ENCODE measurements at regions not wholly inside any gene's neighbourhood (a gene's known extent, or its start where the extent isn't known, plus 50 kb on each side); places are given as distances from the start of the nearest gene placed in this dataset.
"Not testable (repeated sequence)": the region's sequence is repeated elsewhere in the genome, so short reads cannot be mapped to it uniquely, and the experiment has no call there.

GRCh38 chr4:126907389-126907788, 725.4 kb upstream of the INTU start:
- DNase-seq = no peak

GRCh38 chr4:126916049-126916625, 716.6 kb upstream of the INTU start:
- DNase-seq = no peak

- DNase-seq = no peak
Observed at GRCh38 chr4:126916626-126917140, 716.1 kb upstream of the INTU start.

- not testable (repeated sequence) for DNase-seq
Observed at GRCh38 chr4:126922328-126922938, 710.3 kb upstream of the INTU start.

GRCh38 chr4:126924237-126924636, 708.5 kb upstream of the INTU start:
- DNase-seq = no peak

GRCh38 chr4:126930059-126930458, 702.7 kb upstream of the INTU start:
- not testable (repeated sequence) for DNase-seq

GRCh38 chr4:126935801-126936200, 697.0 kb upstream of the INTU start:
- DNase-seq = no peak

- DNase-seq = no peak
Observed at GRCh38 chr4:126937342-126937741, 695.4 kb upstream of the INTU start.

GRCh38 chr4:126937846-126938422, 694.8 kb upstream of the INTU start:
- DNase-seq = no peak

- DNase-seq = no peak
Observed at GRCh38 chr4:126939401-126939800, 693.4 kb upstream of the INTU start.

- DNase-seq = no peak
Observed at GRCh38 chr4:126947536-126947935, 685.2 kb upstream of the INTU start.

GRCh38 chr4:126954537-126955291, 678.0 kb upstream of the INTU start:
- no peak for DNase-seq

- DNase-seq = no peak
Observed at GRCh38 chr4:126955292-126956183, 677.2 kb upstream of the INTU start.

- DNase-seq = no peak
Observed at GRCh38 chr4:126956184-126956897, 676.4 kb upstream of the INTU start.

GRCh38 chr4:126957556-126957955, 675.2 kb upstream of the INTU start:
- DNase-seq = no peak

- DNase-seq = no peak
Observed at GRCh38 chr4:126957987-126958386, 674.8 kb upstream of the INTU start.

- DNase-seq = no peak
Observed at GRCh38 chr4:126958482-126958881, 674.3 kb upstream of the INTU start.

- DNase-seq = no peak
Observed at GRCh38 chr4:126959056-126959745, 673.6 kb upstream of the INTU start.

- DNase-seq = no peak
Observed at GRCh38 chr4:126960760-126961159, 672.0 kb upstream of the INTU start.

- no peak for DNase-seq
Observed at GRCh38 chr4:126961661-126962060, 671.1 kb upstream of the INTU start.

- DNase-seq = no peak
Observed at GRCh38 chr4:126965877-126966276, 666.9 kb upstream of the INTU start.
